Cardiac fibroblast (primary cell): ENCODE measurements at regions not wholly inside any gene's neighbourhood (a gene's known extent, or its start where the extent isn't known, plus 50 kb on each side); places are given as distances from the start of the nearest gene placed in this dataset.

Experiments
- DNase-seq, 2 donors: peaks; one replicate each; pipeline versions ENCODE4 v3.0.0 to v3.0.0-alpha.2; 2010; ENCODE audit warnings: low read depth in 2 of 2
- H3K4me3 ChIP-seq, 2 donors: replicated peaks in 1 of 2; 1 replicate in 1 of 2; 2 replicates in 1 of 2; pipeline ENCODE4 v1.5.1; 2011; ENCODE audit warnings: low read depth in 2 of 2, low read length in 2 of 2, mild to moderate bottlenecking in 2 of 2, moderate library complexity in 1 of 2
- CTCF ChIP-seq: IDR thresholded peaks from one replicate; pipeline ENCODE4 v1.5.1; 2011; ENCODE audit warnings: low read depth, mild to moderate bottlenecking, low read length, inconsistent platforms

DNA sequence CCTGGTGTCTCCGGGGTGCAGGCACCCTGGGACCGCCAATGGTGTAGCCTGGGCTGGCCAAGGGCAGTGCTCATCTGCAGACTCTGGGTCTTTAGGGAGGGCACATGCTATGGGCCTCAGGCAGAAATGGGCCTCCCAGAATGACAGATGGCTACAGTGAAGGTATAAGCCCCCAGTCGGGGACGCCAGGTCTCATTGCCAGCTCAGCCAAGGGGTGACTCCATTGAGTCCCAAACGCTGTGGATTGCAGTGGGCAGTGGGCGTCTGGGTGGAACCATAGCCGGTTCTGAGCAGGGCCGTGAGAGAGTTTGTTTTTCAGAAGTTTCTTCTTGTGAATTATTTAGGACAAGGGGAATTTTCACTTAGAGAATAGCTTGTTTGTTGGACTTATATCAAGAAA lies 516.9 kb downstream of the TBC1D22A start:
- no peak for DNase-seq
- no peak overlapping the region for H3K4me3 ChIP-seq
- no peak for TF ChIP-seq CTCF

DNA sequence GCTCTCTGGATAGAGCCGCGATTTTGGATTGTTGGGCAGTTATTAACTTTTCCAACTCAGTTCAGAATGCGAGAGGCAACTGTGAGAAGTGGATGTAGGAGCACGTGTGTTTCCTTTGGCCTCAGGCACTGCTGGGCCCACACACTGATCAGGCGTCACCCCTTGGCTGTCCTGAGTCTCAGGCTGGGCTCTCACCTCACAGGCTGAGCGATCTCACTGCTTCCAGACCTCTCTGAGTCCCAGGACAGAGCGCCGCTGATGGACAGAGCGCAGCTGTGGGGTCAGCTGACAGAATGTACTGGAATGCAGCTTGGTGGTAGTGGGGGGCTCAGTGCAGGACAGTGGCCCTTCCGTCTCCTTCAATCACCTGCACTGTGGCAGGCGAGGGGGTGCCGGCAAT lies 516.2 kb downstream of the TBC1D22A start:
- no peak for TF ChIP-seq CTCF
- H3K4me3 ChIP-seq, result no peak overlapping the region
- DNase-seq, result no peak

DNA sequence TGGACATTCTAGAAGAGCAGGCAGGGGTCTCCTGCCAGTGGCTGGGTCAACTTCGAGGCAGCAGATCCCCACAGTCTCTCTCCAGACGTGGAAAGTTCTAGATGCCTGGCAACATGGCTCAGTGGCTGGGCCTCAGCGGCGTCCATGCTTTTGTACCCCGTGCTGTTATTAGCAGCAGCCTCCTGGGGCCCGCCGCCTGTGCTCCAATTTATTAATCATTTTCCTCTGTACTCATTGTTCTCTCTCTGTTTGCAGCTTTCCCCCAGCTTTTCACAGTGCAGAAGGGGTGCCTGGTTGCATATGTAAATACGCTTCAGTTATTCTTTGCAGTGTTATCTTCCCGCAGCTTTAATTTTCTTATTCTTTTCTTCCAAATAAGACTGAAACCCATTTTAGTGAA lies 515.1 kb downstream of the TBC1D22A start:
- no peak for TF ChIP-seq CTCF
- DNase-seq, result no peak
- no peak overlapping the region for H3K4me3 ChIP-seq

DNA sequence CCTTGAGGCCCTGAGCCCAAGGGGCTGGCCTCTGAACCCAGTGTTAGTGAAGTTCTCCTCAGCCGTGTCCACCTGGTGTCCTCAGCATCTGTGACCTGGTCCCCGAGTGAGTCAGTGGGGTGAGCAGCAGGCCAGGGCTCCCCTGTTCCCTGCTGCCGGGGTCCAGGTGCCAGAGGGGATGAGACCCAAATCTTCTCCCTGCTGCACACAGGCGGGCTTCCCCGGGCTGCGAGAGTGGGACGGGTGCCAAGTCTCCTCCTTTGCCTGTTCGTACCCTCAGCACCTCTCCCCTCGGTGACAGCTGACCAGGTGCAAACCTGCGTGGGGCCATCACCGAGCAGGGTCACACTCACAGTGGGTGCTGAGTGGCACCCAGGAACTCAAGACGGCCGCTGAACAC lies 514.5 kb downstream of the TBC1D22A start:
- TF ChIP-seq CTCF, result no peak
- no peak for DNase-seq
- no peak overlapping the region for H3K4me3 ChIP-seq

GRCh38 chr22:47276450-47276820 lies 514.0 kb downstream of the TBC1D22A start:
- no peak for DNase-seq
- H3K4me3 ChIP-seq, result no peak overlapping the region
- no peak for TF ChIP-seq CTCF

DNA sequence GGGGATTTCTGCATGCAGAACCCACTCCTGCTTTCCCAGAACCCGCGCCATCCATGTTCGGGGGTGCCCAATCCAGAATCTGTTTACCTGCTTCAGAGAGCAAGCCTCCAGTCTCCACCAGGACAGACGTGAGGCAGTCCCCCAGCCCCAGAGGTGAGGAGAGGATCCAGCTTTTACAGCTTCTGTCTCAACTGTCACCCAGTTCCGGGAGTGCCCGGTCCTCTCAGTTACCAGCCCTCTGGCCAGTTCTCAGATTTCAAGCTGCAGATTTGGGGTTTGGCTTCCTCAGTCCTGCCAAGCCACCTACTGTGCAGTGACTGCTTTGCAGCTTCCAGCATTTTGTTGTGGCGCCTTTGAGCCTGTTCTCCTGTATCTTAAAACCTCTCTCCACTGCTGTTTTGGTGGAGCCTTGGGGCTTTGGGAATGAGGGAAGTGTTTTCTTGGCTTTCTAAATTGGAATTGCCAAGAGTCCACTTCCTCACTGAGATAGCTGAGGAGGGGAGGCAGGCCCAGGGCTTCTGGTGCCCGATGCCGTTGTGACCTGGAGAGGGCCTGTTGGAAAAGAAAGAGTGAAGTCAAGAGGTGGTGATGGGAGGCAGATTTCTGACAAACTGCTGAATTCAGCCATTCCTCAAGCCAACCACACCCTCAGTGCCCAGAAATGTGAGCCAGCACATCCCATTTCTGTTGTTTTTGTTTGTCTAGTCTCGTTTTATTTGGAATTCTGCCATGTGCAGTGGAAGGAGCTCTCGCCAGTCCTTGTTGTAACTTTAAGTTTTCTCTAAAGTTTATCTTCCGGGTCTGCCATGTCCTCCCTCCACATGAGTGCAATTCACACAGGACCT lies 513.4 kb downstream of the TBC1D22A start:
- no peak for TF ChIP-seq CTCF
- H3K4me3 ChIP-seq, result no peak overlapping the region
- DNase-seq, result peak; percentile 2 to 46

GRCh38 chr22:47274196-47274595 lies 511.7 kb downstream of the TBC1D22A start:
- DNase-seq, result no peak
- no peak overlapping the region for H3K4me3 ChIP-seq
- no peak for TF ChIP-seq CTCF
